ENCODE measurements at regions not wholly inside any gene's neighbourhood (a gene's known extent, or its start where the extent isn't known, plus 50 kb on each side); places are given as distances from the start of the nearest gene placed in this dataset.

- TF ChIP-seq GATA2 (IDR thresholded peaks at IDR 0.05; ENCODE audit: low read depth, low read length) (no peak), GATA3 (IDR thresholded peaks at IDR 0.05; ENCODE audit: low read depth, low read length) (no peak)
Observed at GRCh38 chr4:160567634-160568033, 1464.8 kb downstream of the RAPGEF2 start.
